ENCODE measurements at regions not wholly inside any gene's neighbourhood (a gene's known extent, or its start where the extent isn't known, plus 50 kb on each side); places are given as distances from the start of the nearest gene placed in this dataset.

DNA sequence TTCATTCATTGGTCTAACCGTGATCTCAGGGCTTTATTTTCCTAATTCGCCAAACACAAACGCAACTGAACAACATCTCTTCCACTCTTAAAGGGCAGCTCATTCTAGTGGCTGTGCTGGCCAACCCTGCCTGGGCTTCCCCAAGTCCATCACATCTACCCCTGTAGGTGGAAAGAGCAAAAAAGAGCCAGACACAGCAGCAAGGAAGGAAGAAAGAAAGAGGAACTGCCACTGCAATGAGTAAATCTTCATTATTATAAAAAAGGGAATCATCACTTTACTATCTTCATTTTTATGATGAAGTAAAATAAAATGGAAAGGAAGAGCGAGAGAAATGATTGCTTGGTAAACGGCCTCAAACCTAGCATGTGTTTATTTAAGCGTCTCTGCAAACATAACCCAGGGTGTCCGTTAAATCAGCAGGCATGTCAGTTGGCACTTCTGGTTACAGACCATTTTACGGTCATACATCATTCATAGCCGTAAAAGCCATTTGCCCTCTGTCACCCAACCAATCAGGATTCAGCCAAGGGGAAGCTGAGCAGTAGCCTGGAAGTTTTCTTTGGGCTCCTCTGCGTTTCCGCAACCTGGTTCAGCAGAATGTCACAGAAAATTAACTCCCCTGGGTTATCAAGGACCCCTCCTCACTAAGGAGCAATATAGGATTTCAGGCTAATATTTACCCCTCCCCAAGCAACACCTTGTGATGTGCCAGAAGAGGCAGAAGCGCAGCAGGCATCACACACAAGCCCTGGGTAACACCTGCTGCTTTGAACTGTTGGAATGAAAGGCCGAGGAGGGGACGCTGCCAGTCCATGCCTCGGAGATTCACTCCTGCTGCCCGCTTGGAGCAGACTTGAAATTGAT is 234.0 kb downstream of the SNX10 start:
- TF ChIP-seq, protein P1, sequence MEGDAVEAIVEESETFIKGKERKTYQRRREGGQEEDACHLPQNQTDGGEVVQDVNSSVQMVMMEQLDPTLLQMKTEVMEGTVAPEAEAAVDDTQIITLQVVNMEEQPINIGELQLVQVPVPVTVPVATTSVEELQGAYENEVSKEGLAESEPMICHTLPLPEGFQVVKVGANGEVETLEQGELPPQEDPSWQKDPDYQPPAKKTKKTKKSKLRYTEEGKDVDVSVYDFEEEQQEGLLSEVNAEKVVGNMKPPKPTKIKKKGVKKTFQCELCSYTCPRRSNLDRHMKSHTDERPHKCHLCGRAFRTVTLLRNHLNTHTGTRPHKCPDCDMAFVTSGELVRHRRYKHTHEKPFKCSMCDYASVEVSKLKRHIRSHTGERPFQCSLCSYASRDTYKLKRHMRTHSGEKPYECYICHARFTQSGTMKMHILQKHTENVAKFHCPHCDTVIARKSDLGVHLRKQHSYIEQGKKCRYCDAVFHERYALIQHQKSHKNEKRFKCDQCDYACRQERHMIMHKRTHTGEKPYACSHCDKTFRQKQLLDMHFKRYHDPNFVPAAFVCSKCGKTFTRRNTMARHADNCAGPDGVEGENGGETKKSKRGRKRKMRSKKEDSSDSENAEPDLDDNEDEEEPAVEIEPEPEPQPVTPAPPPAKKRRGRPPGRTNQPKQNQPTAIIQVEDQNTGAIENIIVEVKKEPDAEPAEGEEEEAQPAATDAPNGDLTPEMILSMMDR (IDR thresholded peaks at IDR 0.05): no peak
- 31 to 43% (median 35%) methylated on average over 16 of the region's 16 CpGs for WGBS, 3 donors
- intact Hi-C loops (cut with DNase I): no loop called here
- Histone ChIP-seq H3K4me3 (no peak overlapping the region), H3K27me3 (ENCODE audit: insufficient read depth in 3 of 3, low read length in 2 of 3) (no peaks in the 10 kb centered on the region), H3K4me1 (no peaks in the 10 kb centered on the region), H3K9me3 (no peaks in the 10 kb centered on the region), H3K36me3 (ENCODE audit: insufficient read depth in 1 of 2, low read depth in 1 of 2) (no peaks in the 10 kb centered on the region), H3K27ac (no peak overlapping the region)
- DNase-seq: no peak
- no peak for ATAC-seq

- Histone ChIP-seq H3K4me1 (no peaks in the 10 kb centered on the region), H3K4me3 (no peak overlapping the region), H3K36me3 (ENCODE audit: insufficient read depth in 1 of 2, low read depth in 1 of 2) (no peaks in the 10 kb centered on the region), H3K27me3 (ENCODE audit: insufficient read depth in 3 of 3, low read length in 2 of 3) (no peaks in the 10 kb centered on the region), H3K27ac (no peak overlapping the region), H3K9me3 (no peaks in the 10 kb centered on the region)
- no peak for ATAC-seq
- WGBS, 3 donors: 18 to 24% (median 20%) methylated on average over 4 of the region's 4 CpGs
- intact Hi-C loops (cut with DNase I): no loop called here
- no peak for DNase-seq
- TF ChIP-seq, protein P1 (IDR thresholded peaks at IDR 0.05): no peak
Observed at GRCh38 chr7:26526265-26526587, 234.6 kb downstream of the SNX10 start.

DNA sequence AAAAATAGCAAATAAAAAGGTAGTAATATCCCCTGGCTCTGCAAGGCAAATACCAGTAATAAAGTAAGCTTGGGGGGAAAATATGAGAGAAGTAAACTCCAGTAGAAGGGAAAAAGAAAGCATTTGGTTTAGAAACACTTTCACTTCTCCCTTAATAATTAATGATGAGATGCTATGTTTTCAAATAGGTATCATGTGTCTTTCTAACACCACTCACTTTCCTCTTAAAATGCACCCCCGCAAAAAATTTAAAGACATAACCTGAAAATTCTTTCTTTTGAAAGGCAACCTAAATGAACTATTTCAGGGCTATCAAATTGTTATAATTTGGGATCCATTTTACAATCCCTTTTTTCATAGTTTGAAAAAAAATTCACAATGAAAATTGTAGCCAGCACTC is 240.3 kb downstream of the SNX10 start:
- Histone ChIP-seq H3K36me3 (ENCODE audit: insufficient read depth in 1 of 2, low read depth in 1 of 2) (no peaks in the 10 kb centered on the region), H3K27ac (no peak overlapping the region), H3K4me3 (no peak overlapping the region), H3K9me3 (no peaks in the 10 kb centered on the region), H3K27me3 (ENCODE audit: insufficient read depth in 3 of 3, low read length in 2 of 3) (peaks cover 0 to 4% (median 4%) of the 10 kb centered on the region in 3 donors), H3K4me1 (no peaks in the 10 kb centered on the region)
- DNase-seq: no peak
- WGBS, 3 donors: 81 to 91% (median 87%) methylated on average over 1 of the region's 1 CpG
- TF ChIP-seq, protein P1 (IDR thresholded peaks at IDR 0.05): no peak
- ATAC-seq: no peak
- intact Hi-C loops (cut with DNase I): no loop called here

DNA sequence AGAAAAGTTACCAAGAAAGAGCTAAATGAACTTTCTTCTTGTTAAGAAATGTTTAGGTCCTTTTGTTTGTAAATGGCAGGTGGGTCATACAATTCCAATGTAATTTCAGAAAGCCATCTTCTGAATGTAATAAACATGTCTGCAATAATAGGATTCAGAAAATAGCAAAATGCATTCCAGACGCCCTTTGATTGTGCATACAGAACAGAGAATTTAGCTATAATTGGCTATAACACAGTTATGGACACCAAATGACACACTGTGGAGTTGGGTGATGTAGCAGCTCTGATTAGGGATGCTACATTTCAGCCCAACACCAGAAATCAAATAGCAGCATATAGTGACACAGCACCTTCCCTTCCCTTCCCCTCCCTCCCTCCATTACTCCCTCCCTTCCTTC is 240.8 kb downstream of the SNX10 start:
- Histone ChIP-seq H3K4me3 (no peak overlapping the region), H3K4me1 (no peaks in the 10 kb centered on the region), H3K9me3 (no peaks in the 10 kb centered on the region), H3K36me3 (ENCODE audit: insufficient read depth in 1 of 2, low read depth in 1 of 2) (no peaks in the 10 kb centered on the region), H3K27me3 (ENCODE audit: insufficient read depth in 3 of 3, low read length in 2 of 3) (peaks cover 0 to 5% (median 4%) of the 10 kb centered on the region in 3 donors), H3K27ac (no peak overlapping the region)
- intact Hi-C loops (cut with DNase I): no loop called here
- 74 to 88% (median 83%) methylated on average over 1 of the region's 1 CpG for WGBS, 3 donors
- no peak for DNase-seq
- no peak for ATAC-seq
- TF ChIP-seq, protein P1 (IDR thresholded peaks at IDR 0.05): no peak

GRCh38 chr7:26533217-26533616 is 241.6 kb downstream of the SNX10 start:
- WGBS, 3 donors: 44 to 55% (median 47%) methylated on average over 4 of the region's 4 CpGs

More at GRCh38 chr7:26533217-26533616, 241.6 kb downstream of the SNX10 start:
- Histone ChIP-seq H3K36me3 (ENCODE audit: insufficient read depth in 1 of 2, low read depth in 1 of 2) (no peaks in the 10 kb centered on the region), H3K27ac (no peak overlapping the region), H3K9me3 (no peaks in the 10 kb centered on the region), H3K4me3 (no peak overlapping the region), H3K4me1 (no peaks in the 10 kb centered on the region), H3K27me3 (ENCODE audit: insufficient read depth in 3 of 3, low read length in 2 of 3) (peaks cover 0 to 13% (median 4%) of the 10 kb centered on the region in 3 donors)
- intact Hi-C loops (cut with DNase I): no loop called here
- TF ChIP-seq, protein P1 (IDR thresholded peaks at IDR 0.05): no peak
- ATAC-seq: no peak
- DNase-seq: no peak
